Skeletal muscle tissue (tissue), 3 donors: ENCODE measurements at regions not wholly inside any gene's neighbourhood (a gene's known extent, or its start where the extent isn't known, plus 50 kb on each side); places are given as distances from the start of the nearest gene placed in this dataset.

ENCODE experiments used
- H3K27ac ChIP-seq: one replicate; pipeline ENCODE4 v1.7.0; 2013; ENCODE audit warnings: mild to moderate bottlenecking, low read depth, low read length, inconsistent platforms
- H3K27me3 ChIP-seq, 3 donors: one replicate each; pipeline ENCODE4 v1.7.0; 2013; ENCODE audit warnings: low read length in 3 of 3; ENCODE audit not compliant: control insufficient read depth in 3 of 3, insufficient read depth in 3 of 3
- H3K36me3 ChIP-seq, 3 donors: one replicate each; pipeline ENCODE4 v1.7.0; 2013; ENCODE audit warnings: low read length in 3 of 3; ENCODE audit not compliant: control insufficient read depth in 3 of 3, insufficient read depth in 3 of 3
- H3K4me1 ChIP-seq, 3 donors: one replicate each; pipeline ENCODE4 v1.7.0; 2013; ENCODE audit warnings: low read length in 3 of 3, mild to moderate bottlenecking in 3 of 3; ENCODE audit not compliant: control insufficient read depth in 3 of 3, insufficient read depth in 3 of 3
- H3K4me3 ChIP-seq, 3 donors: one replicate each; pipeline ENCODE4 v1.7.0; 2013; ENCODE audit warnings: low read length in 3 of 3
- H3K9ac ChIP-seq, 3 donors: one replicate each; pipeline ENCODE4 v1.7.0; 2013; ENCODE audit warnings: low read length in 3 of 3, mild to moderate bottlenecking in 3 of 3, moderate library complexity in 2 of 3, low read depth in 1 of 3
- H3K9me3 ChIP-seq, 3 donors: one replicate each; pipeline ENCODE4 v1.7.0; 2013; ENCODE audit warnings: low read length in 3 of 3; ENCODE audit not compliant: control insufficient read depth in 3 of 3
- donor health status: Osteomylitis.

GRCh38 chr6:141017941-141018340 lies 1114.8 kb upstream of the GJE1 start:
- no peak overlapping the region for H3K4me3 ChIP-seq
- H3K27me3 ChIP-seq: no peaks in the 10 kb centered on the region
- no peak overlapping the region for H3K27ac ChIP-seq
- no peaks in the 10 kb centered on the region for H3K4me1 ChIP-seq
- no peaks in the 10 kb centered on the region for H3K36me3 ChIP-seq
- H3K9ac ChIP-seq: no peak overlapping the region
- H3K9me3 ChIP-seq: no peaks in the 10 kb centered on the region

DNA sequence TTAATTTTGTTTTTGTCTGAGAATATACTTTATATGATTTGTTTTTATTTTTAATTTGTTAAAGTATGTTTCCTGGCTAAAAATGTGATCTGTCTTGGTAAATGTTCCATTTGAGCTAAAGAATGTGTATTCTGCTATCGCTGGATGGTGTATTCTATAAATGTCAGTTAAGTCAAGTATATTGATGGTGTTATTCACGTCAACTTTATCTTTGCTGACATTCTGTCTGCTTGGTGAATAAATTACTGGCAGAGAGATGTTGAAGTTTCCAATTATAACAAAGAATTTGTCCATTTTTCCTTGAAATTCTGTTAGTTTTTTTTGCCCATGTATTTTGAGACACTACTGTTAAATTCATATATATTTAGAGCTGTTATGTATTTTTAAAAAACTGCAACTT lies 1131.8 kb upstream of the GJE1 start:
- no peak overlapping the region for H3K27ac ChIP-seq
- no peak overlapping the region for H3K9ac ChIP-seq
- no peak overlapping the region for H3K4me3 ChIP-seq
- H3K36me3 ChIP-seq: no peaks in the 10 kb centered on the region
- no peaks in the 10 kb centered on the region for H3K27me3 ChIP-seq
- no peaks in the 10 kb centered on the region for H3K4me1 ChIP-seq
- no peaks in the 10 kb centered on the region for H3K9me3 ChIP-seq

- Histone ChIP-seq H3K9me3 (peaks cover 0 to 3% (median 0%) of the 10 kb centered on the region in 3 donors), H3K4me3 (no peak overlapping the region), H3K9ac (no peak overlapping the region), H3K4me1 (peaks cover 0 to 1% (median under 1%) of the 10 kb centered on the region in 3 donors), H3K27ac (no peak overlapping the region), H3K27me3 (no peaks in the 10 kb centered on the region), H3K36me3 (no peaks in the 10 kb centered on the region)
These were observed 1139.2 kb upstream of the GJE1 start for GRCh38 chr6:140993515-140993914.

DNA sequence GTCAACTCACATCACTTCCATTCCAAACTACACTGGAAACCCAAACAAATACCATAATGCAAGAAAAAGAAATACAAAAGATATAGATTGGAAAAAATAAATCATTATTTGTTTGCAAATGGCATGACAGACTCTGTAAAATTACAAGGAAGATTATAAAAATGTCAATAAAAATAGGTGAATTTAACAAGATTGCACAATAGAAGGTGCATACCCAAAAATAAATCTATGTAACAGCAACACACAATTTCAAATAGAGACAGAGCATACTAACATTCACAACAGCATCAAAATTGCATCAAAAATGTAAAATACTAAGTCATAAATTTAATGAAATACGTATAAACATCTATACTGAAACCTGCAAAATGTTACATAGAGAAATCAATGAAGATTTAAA lies 1140.0 kb upstream of the GJE1 start:
- H3K9ac ChIP-seq: no peak overlapping the region
- H3K9me3 ChIP-seq: peaks cover 0 to 3% (median 0%) of the 10 kb centered on the region in 3 donors
- H3K36me3 ChIP-seq: no peaks in the 10 kb centered on the region
- no peak overlapping the region for H3K4me3 ChIP-seq
- peaks cover 1 to 5% (median 3%) of the 10 kb centered on the region in 3 donors for H3K4me1 ChIP-seq
- H3K27me3 ChIP-seq: no peaks in the 10 kb centered on the region
- H3K27ac ChIP-seq: no peak overlapping the region

DNA sequence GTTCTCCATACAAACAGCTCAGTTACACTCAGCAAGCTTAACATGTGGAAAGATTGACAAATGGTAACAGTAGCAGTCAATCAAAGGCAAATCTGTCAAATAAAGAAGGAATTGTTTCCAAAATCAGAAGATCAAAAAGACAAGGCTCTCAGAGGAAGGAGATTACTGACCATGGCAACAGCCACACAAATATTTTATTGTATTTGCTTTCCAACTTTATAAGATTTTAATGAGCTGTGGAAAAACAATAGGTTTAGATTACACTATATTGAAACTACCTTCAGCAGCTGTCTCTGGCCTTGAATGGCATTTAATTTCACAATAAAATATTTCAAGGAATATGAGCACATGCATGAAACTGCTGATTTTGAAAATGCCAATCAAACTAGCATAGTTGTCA lies 1143.9 kb upstream of the GJE1 start:
- Histone ChIP-seq H3K4me1 (peaks cover 3 to 8% (median 5%) of the 10 kb centered on the region in 3 donors), H3K9ac (no peak overlapping the region), H3K27me3 (no peaks in the 10 kb centered on the region), H3K27ac (peak overlapping the region; percentile 65), H3K4me3 (no peak overlapping the region), H3K9me3 (peaks cover 0 to 3% (median 0%) of the 10 kb centered on the region in 3 donors), H3K36me3 (no peaks in the 10 kb centered on the region)

DNA sequence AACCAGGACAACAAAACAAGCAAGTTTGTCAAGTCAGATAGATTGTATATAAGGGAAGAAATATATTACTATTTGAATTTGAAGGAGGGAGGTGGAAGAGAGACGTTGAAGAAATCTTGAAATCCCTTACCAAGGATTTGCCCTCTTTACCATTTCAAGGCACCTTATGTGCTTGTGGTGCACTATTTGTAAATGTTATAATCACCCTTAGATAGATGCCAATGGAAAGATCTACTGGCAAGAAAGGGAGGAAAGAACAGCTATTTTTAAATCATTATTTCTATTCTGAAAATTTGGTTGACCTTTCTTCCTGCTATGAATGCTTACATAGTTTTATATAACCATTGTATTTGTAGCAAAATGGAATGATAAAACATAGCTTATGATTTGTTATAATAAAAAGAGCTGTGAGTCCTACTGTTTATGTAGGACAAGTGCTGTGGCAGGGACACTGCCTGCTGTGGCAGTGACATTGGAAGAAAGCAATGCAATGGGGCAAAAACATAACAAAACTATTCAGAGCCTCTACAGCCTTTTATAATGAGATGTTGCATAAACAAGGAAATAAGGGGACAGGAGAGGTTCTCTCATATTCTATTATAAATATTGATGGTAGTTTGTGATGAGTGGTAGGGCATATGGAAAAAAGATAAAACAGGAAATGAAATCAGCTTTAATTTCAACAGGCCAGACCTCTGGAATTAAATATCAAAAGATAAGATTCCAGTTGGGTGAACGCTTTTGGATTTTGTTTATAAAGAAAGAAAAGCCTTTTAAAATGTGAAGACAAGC lies 1145.2 kb upstream of the GJE1 start:
- peaks cover 3 to 8% (median 5%) of the 10 kb centered on the region in 3 donors for H3K4me1 ChIP-seq
- H3K4me3 ChIP-seq: no peak overlapping the region
- H3K27me3 ChIP-seq: no peaks in the 10 kb centered on the region
- H3K9me3 ChIP-seq: no peaks in the 10 kb centered on the region
- peak overlapping the region; percentile 65 for H3K27ac ChIP-seq
- no peak overlapping the region for H3K9ac ChIP-seq
- H3K36me3 ChIP-seq: no peaks in the 10 kb centered on the region

GRCh38 chr6:140985679-140986275 lies 1146.9 kb upstream of the GJE1 start:
- Histone ChIP-seq H3K36me3 (no peaks in the 10 kb centered on the region), H3K27ac (peak overlapping the region; percentile 20), H3K9ac (no peak overlapping the region), H3K4me3 (no peak overlapping the region), H3K4me1 (peaks cover 3 to 8% (median 5%) of the 10 kb centered on the region in 3 donors), H3K9me3 (no peaks in the 10 kb centered on the region), H3K27me3 (no peaks in the 10 kb centered on the region)

DNA sequence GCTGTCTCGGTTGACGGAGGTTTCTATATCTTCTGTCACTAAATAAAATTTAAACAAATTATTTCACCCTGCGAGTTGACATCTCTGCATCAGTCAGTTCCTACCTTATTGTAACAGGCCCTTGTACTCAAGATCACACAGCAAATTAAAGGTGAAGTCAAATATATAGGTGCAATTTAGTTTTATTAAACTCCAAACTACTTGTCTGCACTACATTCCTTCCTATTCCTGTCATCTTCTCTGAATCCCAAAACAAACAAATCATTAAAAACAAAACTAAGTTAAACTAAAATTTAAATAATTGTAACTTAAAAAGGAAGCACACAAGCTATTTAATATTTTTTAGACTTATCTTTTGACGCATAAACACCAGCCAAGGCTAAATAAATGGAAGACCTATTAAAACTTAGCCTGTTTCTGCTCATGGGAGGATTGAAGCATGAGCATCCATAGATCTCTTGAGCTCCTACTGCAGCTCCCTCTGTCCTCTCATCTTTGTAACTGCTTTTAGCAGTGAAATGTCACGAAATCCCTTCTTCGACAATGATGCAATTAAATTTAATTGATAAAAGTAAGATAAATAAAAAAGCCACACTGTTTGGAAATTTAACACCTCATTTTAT lies 1152.3 kb upstream of the GJE1 start:
- Histone ChIP-seq H3K27ac (peak overlapping the region; percentile 79), H3K27me3 (no peaks in the 10 kb centered on the region), H3K4me3 (peak overlapping the region in 2 of 3 donors; percentile 8 to 34), H3K36me3 (no peaks in the 10 kb centered on the region), H3K4me1 (peaks cover 4 to 8% (median 4%) of the 10 kb centered on the region in 3 donors), H3K9ac (peak overlapping the region in 1 of 3 donors; percentile 4), H3K9me3 (no peaks in the 10 kb centered on the region)

DNA sequence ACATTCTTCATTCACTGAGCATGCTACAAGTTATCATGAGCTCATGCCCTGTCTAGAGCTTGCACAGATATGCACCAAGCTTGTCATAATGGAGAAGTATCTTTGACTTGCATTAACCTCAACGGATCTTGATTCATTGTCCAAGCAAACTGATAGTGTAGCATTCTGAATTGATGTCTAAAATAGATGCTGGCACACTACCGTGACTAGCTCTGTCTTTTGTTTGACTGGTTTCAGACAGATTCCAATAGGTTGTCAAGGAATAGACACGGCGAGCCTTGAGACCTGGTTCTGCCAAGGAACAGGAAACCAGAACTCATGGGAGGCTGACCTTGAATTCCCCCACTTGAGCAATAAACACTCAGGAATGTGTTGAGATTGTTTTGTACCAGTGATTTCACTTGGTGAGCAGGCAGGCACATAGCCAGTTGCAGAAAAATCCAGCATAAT lies 1153.1 kb upstream of the GJE1 start:
- no peaks in the 10 kb centered on the region for H3K36me3 ChIP-seq
- H3K4me3 ChIP-seq: peak overlapping the region in 2 of 3 donors; percentile 34 to 35
- peak overlapping the region; percentile 79 for H3K27ac ChIP-seq
- peaks cover 4 to 8% (median 4%) of the 10 kb centered on the region in 3 donors for H3K4me1 ChIP-seq
- H3K9me3 ChIP-seq: no peaks in the 10 kb centered on the region
- H3K9ac ChIP-seq: peak overlapping the region in 2 of 3 donors; percentile 4 to 32
- no peaks in the 10 kb centered on the region for H3K27me3 ChIP-seq

- peaks cover 4 to 8% (median 4%) of the 10 kb centered on the region in 3 donors for H3K4me1 ChIP-seq
- no peak overlapping the region for H3K27ac ChIP-seq
- no peak overlapping the region for H3K9ac ChIP-seq
- H3K27me3 ChIP-seq: no peaks in the 10 kb centered on the region
- no peaks in the 10 kb centered on the region for H3K9me3 ChIP-seq
- no peaks in the 10 kb centered on the region for H3K36me3 ChIP-seq
- no peak overlapping the region for H3K4me3 ChIP-seq
These were observed 1155.3 kb upstream of the GJE1 start for GRCh38 chr6:140977403-140977802.
